COLO829 (cell line): ENCODE measurements at regions not wholly inside any gene's neighbourhood (a gene's known extent, or its start where the extent isn't known, plus 50 kb on each side); places are given as distances from the start of the nearest gene placed in this dataset.

Experiments
- DNase-seq: peaks from one replicate; pipeline ENCODE4 v3.0.0; 2012; ENCODE audit warnings: low spot score

DNA sequence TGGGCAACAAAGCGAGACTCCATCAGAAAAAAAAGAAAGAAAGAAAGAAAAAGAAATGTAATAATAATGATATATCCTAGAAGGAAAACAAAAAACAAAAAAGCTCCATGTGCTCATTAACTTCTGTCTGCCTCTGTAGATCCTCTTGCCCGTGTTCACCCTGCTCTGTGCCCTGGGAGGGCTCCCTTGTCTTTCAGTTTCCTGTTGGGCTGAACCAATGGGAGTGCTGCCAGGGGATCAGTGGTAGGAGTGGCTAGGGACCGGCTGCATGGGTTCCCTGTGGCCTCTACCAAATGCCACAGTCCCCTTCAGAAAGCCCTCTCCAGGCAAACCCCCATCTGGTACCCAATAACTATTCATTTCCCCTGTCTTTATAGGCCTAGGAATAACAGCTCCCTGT is 51.8 kb upstream of the PARD3 start:
- no peak for DNase-seq
